Breast epithelium (tissue), 3 donors: ENCODE measurements at regions not wholly inside any gene's neighbourhood (a gene's known extent, or its start where the extent isn't known, plus 50 kb on each side); places are given as distances from the start of the nearest gene placed in this dataset.

Experiments
- POLR2A ChIP-seq: fragments of 450-650 bp; IDR thresholded peaks from one replicate; pipeline ENCODE4 v1.6.1; 2016; ENCODE audit warnings: antibody characterized with exemption, mild to moderate bottlenecking, moderate library complexity
- POLR2AphosphoS5 ChIP-seq, 3 donors: sonication (generic); formaldehyde crosslinking; IDR thresholded peaks; one replicate each; pipeline ENCODE4 v1.6.1; 2017; ENCODE audit warnings: antibody characterized with exemption in 3 of 3
- TF ChIP-seq, protein P1 (sequence below), 3 donors: fragments of 450-650 bp; IDR thresholded peaks; one replicate each; pipeline ENCODE4 v1.5.1; 2016 to 2017; ENCODE audit warnings: antibody characterized with exemption in 3 of 3, mild to moderate bottlenecking in 3 of 3, moderate library complexity in 3 of 3

- TF ChIP-seq, protein P1, sequence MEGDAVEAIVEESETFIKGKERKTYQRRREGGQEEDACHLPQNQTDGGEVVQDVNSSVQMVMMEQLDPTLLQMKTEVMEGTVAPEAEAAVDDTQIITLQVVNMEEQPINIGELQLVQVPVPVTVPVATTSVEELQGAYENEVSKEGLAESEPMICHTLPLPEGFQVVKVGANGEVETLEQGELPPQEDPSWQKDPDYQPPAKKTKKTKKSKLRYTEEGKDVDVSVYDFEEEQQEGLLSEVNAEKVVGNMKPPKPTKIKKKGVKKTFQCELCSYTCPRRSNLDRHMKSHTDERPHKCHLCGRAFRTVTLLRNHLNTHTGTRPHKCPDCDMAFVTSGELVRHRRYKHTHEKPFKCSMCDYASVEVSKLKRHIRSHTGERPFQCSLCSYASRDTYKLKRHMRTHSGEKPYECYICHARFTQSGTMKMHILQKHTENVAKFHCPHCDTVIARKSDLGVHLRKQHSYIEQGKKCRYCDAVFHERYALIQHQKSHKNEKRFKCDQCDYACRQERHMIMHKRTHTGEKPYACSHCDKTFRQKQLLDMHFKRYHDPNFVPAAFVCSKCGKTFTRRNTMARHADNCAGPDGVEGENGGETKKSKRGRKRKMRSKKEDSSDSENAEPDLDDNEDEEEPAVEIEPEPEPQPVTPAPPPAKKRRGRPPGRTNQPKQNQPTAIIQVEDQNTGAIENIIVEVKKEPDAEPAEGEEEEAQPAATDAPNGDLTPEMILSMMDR (IDR thresholded peaks at IDR 0.05) = no peak
- TF ChIP-seq POLR2A (no peak), POLR2AphosphoS5 (IDR thresholded peaks at IDR 0.05) (no peak)
Measured at GRCh38 chr9:19924080-19924479, 135.2 kb upstream of the SLC24A2 start.
